Thoracic aorta (tissue), 2 donors: ENCODE measurements at regions not wholly inside any gene's neighbourhood (a gene's known extent, or its start where the extent isn't known, plus 50 kb on each side); places are given as distances from the start of the nearest gene placed in this dataset.

ENCODE experiments used
- ATAC-seq: fragments of 150-250 bp; one replicate; pipeline ENCODE4 v1.8.0; 2017; ENCODE audit warnings: low read depth; ENCODE audit not compliant: insufficient number of reproducible peaks, low FRiP score
- DNase-seq: peaks from one replicate; pipeline ENCODE4 v3.0.0-alpha.2; 2020; ENCODE audit warnings: low spot score
- H3K27ac ChIP-seq, 2 donors: fragments of 200-600 bp; sonication (generic); 1 replicate in 1 of 2; 2 replicates in 1 of 2; pipeline ENCODE4 v1.5.1; 2016; ENCODE audit warnings: mild to moderate bottlenecking in 2 of 2, moderate library complexity in 2 of 2
- H3K27me3 ChIP-seq: fragments of 200-600 bp; sonication (generic); replicated peaks from 2 replicates; pipeline ENCODE4 v1.6.0; 2016; ENCODE audit warnings: mild to moderate bottlenecking; ENCODE audit not compliant: insufficient read depth
- H3K36me3 ChIP-seq: fragments of 200-600 bp; sonication (generic); one replicate; pipeline ENCODE4 v1.5.1; 2016
- H3K4me1 ChIP-seq, 2 donors: fragments of 200-600 bp; sonication (generic); 1 replicate in 1 of 2; 2 replicates in 1 of 2; pipeline versions ENCODE4 v1.5.1 to v1.6.0; 2016; ENCODE audit warnings: low read depth in 2 of 2, mild to moderate bottlenecking in 1 of 2; ENCODE audit not compliant: control insufficient read depth in 1 of 2
- H3K4me3 ChIP-seq: fragments of 200-600 bp; sonication (generic); 2 replicates; pipeline ENCODE4 v1.5.1; 2016; ENCODE audit warnings: mild to moderate bottlenecking
- H3K9me3 ChIP-seq: fragments of 200-600 bp; sonication (generic); 2 replicates; pipeline ENCODE4 v1.5.1; 2016
- CTCF ChIP-seq: fragments of 200-600 bp; sonication (generic); IDR thresholded peaks from one replicate; pipeline ENCODE4 v1.5.1; 2019; ENCODE audit warnings: antibody characterized with exemption

- no peak overlapping the region for H3K27ac ChIP-seq
- H3K4me3 ChIP-seq, result no peak overlapping the region
- no peak for TF ChIP-seq CTCF
- H3K4me1 ChIP-seq, result peaks cover 7 to 23% of the 10 kb centered on the region in 2 donors
- no peak for DNase-seq
- no peaks in the 10 kb centered on the region for H3K9me3 ChIP-seq
- H3K27me3 ChIP-seq, result no peaks in the 10 kb centered on the region
- no peaks in the 10 kb centered on the region for H3K36me3 ChIP-seq
- ATAC-seq, result no peak
Measured at GRCh38 chr3:111482574-111482973, 59.4 kb upstream of the CD96 start.

- ATAC-seq, result no peak
- H3K27ac ChIP-seq, result no peak overlapping the region
Measured at GRCh38 chr3:111485086-111485485, 56.9 kb upstream of the CD96 start.

More at GRCh38 chr3:111485086-111485485, 56.9 kb upstream of the CD96 start:
- Histone ChIP-seq H3K36me3 (no peaks in the 10 kb centered on the region), H3K9me3 (no peaks in the 10 kb centered on the region), H3K4me3 (no peak overlapping the region), H3K27me3 (no peaks in the 10 kb centered on the region), H3K4me1 (peaks cover 7 to 23% of the 10 kb centered on the region in 2 donors)
- no peak for DNase-seq
- TF ChIP-seq CTCF, result no peak
